NCI-H524 treated with DMSO at 0.1 percent for 48 hours (cell line): ENCODE measurements at regions not wholly inside any gene's neighbourhood (a gene's known extent, or its start where the extent isn't known, plus 50 kb on each side); places are given as distances from the start of the nearest gene placed in this dataset.
"Not testable (repeated sequence)": the region's sequence is repeated elsewhere in the genome, so short reads cannot be mapped to it uniquely, and the experiment has no call there.

Experiments used
- DNase-seq: peaks from one replicate; lab custom pipeline; 2025; lab: John Stamatoyannopoulos, UW

- DNase-seq: no peak
Measured at GRCh38 chr10:23648618-23649017, 209.7 kb downstream of the OTUD1 start.

- DNase-seq: no peak
Measured at GRCh38 chr10:23656735-23657134, 217.9 kb downstream of the OTUD1 start.

DNA sequence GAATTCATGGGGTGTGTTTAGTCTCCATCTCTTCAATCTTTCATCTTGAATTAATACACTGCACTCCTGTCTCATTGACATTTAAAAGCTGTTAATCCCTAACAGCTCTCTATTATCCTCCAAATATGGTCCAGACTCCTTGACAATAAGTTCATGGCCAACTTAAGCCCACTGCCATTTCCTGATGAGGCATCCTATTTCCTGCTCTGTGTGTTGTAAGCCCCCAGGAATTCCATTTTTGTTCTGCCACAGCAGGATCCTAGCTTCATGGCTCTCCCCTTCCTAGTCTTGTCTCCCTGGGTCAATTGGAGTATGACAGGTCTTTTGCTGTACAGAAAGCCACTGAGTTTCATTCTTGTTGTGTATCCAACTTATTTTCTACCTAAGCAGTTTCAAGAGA, 218.8 kb downstream of the OTUD1 start:
- DNase-seq: no peak

- DNase-seq: not testable (repeated sequence)
Measured at GRCh38 chr10:23671866-23672265, 233.0 kb downstream of the OTUD1 start.

DNA sequence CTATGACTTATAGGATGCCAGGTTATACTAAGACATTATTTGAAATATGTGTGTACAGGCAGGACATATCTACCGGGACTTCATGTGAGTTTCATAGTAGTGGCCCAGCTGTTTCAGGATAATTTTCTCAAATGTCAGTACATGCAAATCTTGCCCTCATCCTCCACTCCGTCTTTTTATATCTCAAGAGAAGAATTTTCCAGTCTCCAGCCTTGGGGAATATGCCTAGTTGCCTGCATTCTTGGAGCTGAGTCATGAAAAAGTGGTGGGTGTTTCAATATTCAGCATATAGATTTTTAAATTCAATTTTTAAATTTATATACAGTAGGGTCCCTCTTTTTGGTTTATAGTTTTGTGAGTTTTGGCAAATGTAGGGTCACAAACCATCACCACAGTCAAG, 236.7 kb downstream of the OTUD1 start:
- DNase-seq: no peak

DNA sequence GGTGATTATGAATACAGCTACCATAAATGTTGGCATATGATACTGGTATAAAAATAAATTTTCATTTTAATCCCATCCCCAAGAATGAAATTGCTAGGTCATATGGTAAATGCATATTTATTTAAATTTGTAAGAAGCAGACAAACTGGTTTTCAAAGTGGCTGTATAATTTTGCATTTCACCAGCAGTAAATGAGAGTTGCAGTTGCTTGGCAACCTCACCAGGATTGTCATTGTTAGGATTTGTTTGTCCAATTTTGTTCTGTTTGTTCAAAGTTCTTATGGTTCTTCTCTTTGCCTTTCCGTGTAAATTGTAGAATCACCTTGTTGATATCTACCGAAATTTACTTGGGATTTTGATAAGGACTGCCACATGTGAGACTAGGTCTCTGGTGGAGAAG, 237.4 kb downstream of the OTUD1 start:
- no peak for DNase-seq

GRCh38 chr10:23686722-23687121, 247.8 kb downstream of the OTUD1 start:
- no peak for DNase-seq

DNA sequence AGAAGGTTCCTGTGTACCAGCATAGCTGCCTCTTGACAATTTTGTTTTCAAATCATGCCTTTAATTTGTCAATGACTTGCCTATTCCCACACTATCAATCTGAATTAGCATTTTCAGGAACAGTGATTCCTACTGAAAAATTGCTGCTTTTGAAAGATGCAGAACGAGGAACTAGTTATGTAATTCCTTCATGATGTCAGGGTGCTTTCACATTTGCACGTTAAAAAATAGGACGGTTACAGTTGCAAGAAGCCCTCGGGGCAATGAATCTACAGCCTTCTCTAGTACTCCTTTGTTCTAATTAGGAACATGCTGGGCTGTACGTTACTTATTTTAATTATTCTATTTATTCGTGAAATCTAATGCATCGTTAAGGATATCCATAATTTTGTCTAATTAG, 253.9 kb downstream of the OTUD1 start:
- no peak for DNase-seq

GRCh38 chr10:23693501-23693901, 254.6 kb downstream of the OTUD1 start:
- DNase-seq: no peak

DNA sequence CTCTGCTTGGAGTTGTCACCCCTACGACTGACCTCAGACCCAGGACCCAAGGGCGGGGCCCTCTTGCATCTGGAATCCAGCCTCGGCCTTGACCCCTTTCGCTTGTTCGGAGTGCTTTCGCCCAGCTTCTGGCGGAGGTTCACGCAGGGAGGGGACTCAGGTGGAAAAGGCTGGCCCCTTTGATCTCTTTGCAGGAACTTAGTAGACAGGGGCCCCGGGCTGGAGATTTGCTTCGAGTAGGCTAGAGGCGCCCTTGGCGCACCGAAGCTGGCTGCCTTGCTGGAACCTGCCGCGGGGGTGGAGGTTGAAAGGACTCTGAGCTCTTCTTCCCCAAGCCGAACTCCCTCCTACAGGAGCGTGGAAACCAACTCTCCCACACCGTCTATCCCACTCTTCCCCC, 255.1 kb downstream of the OTUD1 start:
- DNase-seq: no peak

DNA sequence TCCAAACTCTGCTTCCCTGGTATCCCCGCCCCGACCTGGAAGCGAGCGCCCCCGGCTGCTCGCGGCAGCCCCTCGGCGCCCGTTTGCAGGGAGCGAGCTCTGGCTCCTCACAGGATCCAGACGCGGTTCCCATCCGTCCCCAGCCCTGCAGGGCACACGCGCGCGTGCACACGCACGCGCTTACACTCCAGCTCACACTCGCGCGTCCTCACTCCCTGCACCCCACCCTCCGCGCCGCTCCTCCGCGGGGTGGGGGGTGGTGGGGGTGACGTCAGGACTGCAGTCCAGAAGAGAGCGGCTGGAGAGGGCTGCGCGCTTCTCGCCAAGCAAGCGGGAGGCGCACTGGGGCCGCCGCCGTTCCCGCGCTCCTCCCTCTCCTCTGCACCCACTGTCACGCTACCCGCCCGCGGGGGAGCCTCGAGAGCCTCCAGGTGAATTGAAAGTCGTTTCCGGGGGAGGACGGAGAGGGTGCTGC, 255.6 kb downstream of the OTUD1 start:
- no peak for DNase-seq

DNA sequence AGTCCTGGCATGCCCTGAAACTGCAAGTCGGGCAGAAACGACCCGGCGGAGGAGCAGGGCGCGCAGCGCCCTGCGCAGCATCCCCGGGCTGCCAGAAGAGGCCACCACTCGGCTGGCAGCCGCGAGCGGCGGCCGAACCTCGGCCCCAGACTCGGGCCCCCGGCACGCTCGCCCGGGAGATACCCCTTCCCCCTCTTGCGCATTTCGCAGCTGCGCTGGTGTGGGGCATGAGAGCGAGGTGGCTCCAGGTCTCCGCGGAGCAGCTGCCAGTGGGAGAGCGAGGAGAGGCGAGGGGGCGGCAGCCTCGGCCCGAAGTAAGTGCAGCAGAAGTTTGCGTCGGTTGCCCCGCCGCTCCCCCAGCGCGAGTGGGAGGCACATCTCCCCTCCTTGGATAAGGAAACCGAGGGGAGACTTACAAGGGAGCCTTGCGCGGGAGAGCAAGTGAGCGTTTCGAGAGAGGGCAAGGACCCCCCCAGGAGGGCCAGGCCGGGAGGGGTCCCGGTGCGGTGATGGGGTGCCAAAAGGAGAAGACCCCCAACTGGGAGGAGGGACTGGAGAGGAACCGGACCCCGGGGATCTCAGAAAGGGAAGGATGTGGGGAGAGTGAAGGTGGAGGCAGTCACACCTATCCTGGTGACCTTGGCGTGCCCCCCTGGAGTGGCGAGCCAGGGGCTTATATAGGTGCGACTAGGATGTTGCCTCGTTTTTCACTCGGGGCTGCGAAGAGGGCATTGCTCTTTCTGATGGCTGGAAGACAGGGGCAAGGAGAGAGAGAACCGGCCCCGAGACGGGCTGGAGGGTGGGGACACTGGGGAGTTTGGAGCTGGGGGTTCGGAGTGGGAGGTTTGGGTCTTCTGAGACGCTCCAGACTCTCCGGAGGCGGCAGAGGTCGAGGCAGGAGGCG, 256.3 kb downstream of the OTUD1 start:
- no peak for DNase-seq

GRCh38 chr10:23695825-23696420, 257.0 kb downstream of the OTUD1 start:
- DNase-seq: no peak

- no peak for DNase-seq
Measured at GRCh38 chr10:23696476-23696875, 257.6 kb downstream of the OTUD1 start.

DNA sequence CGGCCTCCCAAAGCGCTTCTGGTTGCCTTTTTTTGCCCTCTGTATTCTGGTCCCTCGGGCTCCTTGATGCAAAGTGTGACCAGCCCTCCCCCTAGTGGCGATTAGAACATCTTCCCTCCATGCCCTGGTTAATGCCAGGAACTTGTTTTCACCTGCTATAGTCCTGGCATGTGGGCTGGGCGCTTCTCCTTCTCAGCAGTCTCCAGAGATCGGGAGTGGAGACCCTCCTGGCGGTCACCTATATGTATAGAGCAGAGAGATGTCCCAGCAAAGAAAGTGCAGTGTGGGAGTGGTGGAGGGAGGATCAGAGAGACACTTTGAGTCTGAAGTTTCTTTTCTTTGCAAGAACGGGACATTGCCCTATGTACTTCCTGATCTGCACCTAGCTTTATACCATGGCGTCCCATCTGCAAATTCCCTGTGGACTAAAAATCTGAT, 264.1 kb downstream of the OTUD1 start:
- no peak for DNase-seq

- DNase-seq: no peak
Measured at GRCh38 chr10:23715363-23715762, 276.5 kb downstream of the OTUD1 start.

DNA sequence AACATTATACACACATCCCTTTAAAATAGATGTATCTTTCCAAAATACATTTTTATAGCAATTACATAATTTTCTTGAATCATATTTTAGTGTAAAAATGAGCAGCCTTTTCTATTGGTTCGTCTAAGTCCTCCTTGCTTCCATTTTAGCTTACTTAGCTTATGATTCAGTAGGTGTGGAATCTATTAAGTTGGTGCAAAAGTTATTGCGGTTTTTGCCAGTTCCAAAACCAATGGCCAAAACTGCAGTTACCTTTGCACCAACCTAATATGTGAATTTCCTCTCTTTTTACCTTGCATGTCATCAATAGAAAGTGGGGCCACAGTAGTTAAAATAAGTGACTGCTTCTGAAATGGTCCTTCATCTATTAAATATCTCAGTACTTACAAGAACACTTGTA, 279.0 kb downstream of the OTUD1 start:
- DNase-seq: no peak

DNA sequence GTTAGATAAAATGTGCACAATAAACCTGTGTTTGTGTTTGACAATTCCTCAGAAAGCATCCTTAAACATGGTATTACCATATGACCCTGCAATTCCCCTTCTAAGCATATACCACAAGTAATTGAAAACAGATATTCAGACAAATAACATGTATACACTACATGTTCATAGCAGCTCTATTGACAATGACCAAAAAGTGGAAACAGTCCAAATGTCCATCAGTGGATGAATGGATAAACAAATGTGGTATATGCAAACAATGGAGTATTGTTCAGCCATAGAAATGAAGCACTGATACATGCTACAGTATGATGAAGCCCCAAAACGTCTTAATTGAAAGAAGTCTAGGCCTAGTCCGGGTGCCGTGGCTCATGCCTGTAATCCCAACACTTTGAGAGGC, 280.1 kb downstream of the OTUD1 start:
- no peak for DNase-seq

DNA sequence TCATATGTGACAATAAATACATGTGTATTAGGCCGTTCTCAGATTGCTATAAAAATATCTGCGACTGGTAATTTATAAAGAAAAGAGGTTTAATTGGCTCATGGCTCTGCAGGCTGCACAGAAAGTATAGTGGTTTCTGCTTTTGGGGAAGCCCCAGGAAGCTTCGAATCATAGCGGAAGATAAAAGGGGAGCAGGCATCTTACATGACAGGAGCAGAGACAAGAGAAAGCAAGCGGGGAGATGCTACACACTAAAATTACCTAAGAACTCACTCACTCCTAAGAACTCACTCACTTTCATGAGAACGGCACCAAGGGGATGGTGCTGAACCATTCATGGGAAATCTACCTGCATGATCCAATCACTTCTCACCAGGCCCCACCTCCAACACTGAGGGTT, 284.9 kb downstream of the OTUD1 start:
- no peak for DNase-seq

DNA sequence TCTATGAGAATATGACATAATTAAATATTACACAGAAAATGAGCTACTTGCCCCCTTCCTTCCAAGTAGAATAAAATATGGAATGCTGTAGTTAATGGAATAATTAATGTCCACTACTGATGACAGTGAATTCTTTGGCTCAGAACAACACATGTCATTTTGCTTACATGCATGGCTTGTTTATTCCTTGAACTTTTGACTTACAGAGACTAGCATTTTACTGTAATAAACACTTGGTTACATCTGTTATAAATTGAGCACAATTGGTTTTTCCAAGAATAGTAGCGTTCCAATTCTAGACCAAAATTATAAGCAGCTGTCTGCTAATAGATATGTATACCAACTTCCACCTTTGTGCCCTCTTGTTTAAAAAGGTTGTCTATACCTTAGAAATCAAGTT, 286.7 kb downstream of the OTUD1 start:
- DNase-seq: no peak

DNA sequence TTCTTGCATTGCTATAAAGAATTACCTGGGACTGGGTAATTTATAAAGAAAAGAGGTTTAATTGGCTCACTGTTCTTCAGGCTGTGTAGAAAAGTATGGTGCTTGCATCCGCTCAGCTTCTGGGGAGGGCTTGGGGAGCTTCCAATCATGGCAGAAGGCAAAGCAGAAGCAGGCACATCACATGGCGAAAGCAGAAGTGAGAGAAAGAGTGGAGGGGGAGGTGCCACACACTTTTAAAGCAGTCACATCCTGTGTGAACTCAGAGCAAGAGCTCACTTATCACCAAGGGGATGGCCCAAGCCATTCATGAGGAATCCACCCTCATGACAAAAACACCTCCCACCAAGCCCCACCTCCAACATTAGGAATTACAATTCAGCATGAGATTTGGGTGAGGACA, 303.5 kb downstream of the OTUD1 start:
- no peak for DNase-seq

DNA sequence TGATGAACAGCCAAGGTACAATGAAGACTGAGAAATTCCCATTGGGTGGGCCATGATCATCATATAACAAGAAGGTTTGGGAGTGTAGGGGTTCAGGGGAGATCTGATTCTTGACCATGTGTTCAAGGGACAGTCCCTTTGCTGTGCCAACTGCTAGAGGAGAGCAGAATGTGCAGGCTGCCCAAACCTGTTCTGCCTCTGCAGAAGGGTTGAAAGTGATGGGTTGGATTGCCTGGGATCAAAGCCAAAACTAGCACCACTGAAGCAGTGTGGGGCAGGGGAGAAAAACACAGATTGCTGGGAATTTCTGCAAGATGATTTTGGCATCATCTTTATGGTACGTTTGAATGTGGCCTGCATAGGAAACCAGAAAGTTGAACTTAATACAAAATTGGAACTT, 303.9 kb downstream of the OTUD1 start:
- DNase-seq: no peak

DNA sequence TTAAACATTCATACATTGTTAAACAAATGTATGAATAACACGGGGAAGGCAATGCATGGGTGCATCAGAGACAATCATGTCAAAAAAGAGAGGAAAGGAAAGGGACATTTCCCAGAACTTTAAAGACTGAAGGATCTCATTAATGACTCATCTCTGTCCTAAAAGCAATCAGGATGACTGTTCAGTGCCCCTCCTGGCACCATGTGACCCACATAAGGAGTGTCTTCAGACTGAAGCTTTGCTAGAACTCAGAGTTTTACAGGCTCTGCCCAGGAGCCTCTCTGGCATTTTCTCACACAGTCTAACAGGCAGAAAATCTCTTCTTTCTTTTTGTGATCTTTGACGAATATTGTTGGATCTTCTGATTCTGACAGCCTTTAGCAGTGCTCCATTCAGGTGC, 315.3 kb downstream of the OTUD1 start:
- no peak for DNase-seq

GRCh38 chr10:23754941-23755340, 316.1 kb downstream of the OTUD1 start:
- no peak for DNase-seq
